HG03571 (cell line): ENCODE measurements at regions not wholly inside any gene's neighbourhood (a gene's known extent, or its start where the extent isn't known, plus 50 kb on each side); places are given as distances from the start of the nearest gene placed in this dataset.

Experiments
- ATAC-seq: cut with Tn5 transposase; IDR thresholded peaks from one replicate; pipeline ENCODE4 v1.9.1; 2021; ENCODE audit not compliant: unreplicated experiment

DNA sequence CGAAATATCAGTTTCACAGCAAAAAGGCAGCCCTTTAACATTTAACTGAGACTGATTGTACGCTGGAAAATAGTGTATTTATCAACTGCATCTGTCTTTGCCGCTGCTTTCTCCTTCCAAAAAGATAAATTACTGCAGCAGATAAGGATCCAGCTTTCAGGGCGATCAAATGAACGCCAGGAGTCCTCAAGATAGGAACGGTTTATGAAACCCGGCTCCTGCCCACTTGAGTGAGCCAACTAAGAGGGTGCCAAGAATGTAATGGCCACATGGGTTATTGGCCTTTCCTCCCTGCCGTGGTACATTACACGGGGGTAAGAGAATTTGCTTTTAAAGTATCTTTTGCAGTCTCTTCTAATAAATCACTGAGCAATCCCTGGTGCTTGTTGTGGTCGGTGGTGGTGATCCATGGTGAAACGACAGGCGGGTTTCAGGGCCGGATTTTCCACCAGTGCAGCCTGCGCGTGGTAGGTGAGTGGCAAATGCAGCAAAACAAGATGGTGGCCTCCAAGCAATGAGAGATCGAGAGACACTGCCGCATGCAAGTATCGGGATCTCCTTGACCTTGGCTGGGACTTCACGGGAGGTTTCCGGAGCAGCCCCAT lies 67.5 kb upstream of the IRX6 start:
- no peak for ATAC-seq

GRCh38 chr16:55257966-55258613 lies 65.9 kb upstream of the IRX6 start:
- peak; percentile 68 for ATAC-seq

DNA sequence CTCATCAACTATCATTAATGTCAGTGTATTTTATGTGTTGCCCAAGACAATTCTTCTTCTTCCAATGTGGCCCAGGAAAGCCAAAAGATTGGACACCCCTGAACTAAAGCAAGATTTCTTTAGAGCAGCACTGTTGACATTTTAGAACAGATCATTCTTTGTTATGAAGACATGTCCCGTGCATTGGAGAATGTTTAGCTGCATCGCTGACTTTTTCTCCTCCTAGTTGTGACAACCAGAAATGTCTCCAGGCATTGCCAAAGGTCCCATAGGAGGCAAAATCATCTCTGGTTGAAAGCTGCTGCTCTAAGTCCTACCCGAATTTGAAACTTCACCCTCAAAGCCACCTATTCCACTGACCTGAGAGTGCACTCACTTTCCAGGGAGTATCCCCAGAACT lies 62.7 kb upstream of the IRX6 start:
- ATAC-seq: no peak

GRCh38 chr16:55263271-55264250 lies 60.4 kb upstream of the IRX6 start:
- no peak for ATAC-seq

GRCh38 chr16:55264949-55265348 lies 59.1 kb upstream of the IRX6 start:
- ATAC-seq: no peak

- no peak for ATAC-seq
Measured at GRCh38 chr16:55265926-55266325, 58.1 kb upstream of the IRX6 start.

GRCh38 chr16:55271945-55272513 lies 52.0 kb upstream of the IRX6 start:
- no peak for ATAC-seq

DNA sequence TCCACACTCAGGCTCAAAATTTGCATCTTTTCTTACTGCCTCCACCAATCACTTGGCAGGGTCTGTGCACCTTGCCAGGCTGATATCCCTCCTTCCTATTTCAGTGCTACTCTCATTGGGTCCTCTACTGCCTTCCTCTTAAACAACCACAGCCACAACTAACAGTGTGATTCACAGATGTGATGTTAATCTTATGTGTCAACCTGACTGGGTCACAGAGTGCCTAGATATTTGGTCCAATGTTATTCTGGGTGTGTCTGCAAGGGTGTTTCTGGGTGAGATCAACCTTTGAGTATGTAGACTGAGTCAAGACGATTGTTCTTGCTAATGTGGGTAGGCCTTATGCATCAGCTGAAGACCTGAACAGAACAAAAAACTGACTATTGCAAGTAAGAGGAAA lies 51.3 kb upstream of the IRX6 start:
- no peak for ATAC-seq

DNA sequence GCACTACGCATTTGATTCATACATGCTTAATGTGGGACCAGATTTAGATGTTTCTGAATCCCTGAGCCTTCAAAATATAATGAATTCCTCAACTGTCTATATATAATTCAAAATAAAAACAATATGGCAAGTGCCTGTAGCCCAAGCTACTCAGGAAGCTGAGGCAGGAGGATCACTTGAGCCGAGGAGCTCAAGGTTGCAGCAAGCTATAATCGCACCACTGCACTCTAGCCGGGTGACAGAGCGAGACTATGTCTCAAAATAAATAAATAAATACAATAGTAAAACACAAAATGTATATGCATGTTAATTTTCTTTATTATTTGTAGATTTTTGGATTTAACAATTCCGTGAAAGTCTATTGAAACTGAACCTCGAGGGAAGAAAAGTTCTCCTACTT lies 50.6 kb upstream of the IRX6 start:
- ATAC-seq: no peak

DNA sequence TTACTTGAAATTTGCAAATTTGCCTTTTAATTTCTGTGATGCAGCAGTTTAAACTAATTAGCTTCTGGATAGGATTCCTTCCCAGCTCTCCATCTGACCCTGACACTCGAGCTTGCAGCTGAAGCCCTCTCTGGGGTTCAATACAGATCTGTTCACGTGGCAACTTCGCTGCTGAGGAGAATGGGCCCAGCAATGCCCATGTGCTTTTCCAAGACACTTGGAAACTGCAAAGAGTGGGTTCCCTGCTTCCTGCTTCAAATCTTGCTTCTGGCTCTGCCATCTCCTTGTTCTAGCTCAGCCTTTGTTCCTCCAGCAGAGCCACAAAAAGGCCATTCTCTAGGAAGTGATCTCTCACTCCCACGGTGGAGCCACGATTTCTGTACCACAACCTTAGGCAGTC lies 50.0 kb upstream of the IRX6 start:
- no peak for ATAC-seq
